ENCODE measurements at regions not wholly inside any gene's neighbourhood (a gene's known extent, or its start where the extent isn't known, plus 50 kb on each side); places are given as distances from the start of the nearest gene placed in this dataset.

GRCh38 chr21:35257413-35257812 is 208.3 kb upstream of the RUNX1 start:
- TF ChIP-seq POLR2A (IDR thresholded peaks at IDR 0.05) = no peak
- TF ChIP-seq, protein P1, sequence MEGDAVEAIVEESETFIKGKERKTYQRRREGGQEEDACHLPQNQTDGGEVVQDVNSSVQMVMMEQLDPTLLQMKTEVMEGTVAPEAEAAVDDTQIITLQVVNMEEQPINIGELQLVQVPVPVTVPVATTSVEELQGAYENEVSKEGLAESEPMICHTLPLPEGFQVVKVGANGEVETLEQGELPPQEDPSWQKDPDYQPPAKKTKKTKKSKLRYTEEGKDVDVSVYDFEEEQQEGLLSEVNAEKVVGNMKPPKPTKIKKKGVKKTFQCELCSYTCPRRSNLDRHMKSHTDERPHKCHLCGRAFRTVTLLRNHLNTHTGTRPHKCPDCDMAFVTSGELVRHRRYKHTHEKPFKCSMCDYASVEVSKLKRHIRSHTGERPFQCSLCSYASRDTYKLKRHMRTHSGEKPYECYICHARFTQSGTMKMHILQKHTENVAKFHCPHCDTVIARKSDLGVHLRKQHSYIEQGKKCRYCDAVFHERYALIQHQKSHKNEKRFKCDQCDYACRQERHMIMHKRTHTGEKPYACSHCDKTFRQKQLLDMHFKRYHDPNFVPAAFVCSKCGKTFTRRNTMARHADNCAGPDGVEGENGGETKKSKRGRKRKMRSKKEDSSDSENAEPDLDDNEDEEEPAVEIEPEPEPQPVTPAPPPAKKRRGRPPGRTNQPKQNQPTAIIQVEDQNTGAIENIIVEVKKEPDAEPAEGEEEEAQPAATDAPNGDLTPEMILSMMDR (IDR thresholded peaks at IDR 0.05 in 4 of 5, conservative IDR thresholded peaks at IDR 0.05 in 1 of 5) = no peak
